SK-N-SH (cell line): ENCODE measurements at regions not wholly inside any gene's neighbourhood (a gene's known extent, or its start where the extent isn't known, plus 50 kb on each side); places are given as distances from the start of the nearest gene placed in this dataset.

Experiments
- EP300 ChIP-seq, 2 experiments: IDR thresholded peaks; 2 replicates each; pipeline versions ENCODE4 v1.4.0 to v1.6.1; 2012; ENCODE audit warnings: borderline replicate concordance in 1 of 2, low read depth in 1 of 2, low read length in 1 of 2
- RAD21 ChIP-seq: IDR thresholded peaks from 2 replicates; pipeline ENCODE4 v1.6.1; 2012; ENCODE audit warnings: mild to moderate bottlenecking, low read length
- TAF1 ChIP-seq: IDR thresholded peaks from 2 replicates; pipeline ENCODE4 v1.6.1; 2012; ENCODE audit warnings: low read depth, mild to moderate bottlenecking, low read length, moderate library complexity, borderline replicate concordance

DNA sequence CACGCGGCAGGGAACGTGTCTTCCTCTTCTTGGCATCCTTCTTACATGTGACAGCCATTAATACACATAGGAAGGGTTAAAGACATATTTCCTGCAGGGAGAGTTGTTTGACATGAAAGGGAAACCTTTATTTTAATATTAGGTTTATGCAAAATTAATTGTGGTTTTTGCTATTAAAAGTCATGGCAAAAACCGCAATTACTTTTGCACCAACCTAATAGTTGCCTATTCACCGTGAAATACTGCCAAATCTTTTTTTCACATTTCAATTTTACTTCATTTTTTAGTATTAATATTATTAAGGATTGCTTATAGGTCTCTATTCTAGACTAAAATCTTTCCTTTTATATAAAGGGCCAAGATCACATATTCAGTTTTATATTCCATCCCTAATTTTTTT, 230.4 kb upstream of the PITX2 start:
- TF ChIP-seq TAF1 (no peak), RAD21 (no peak), EP300 (IDR thresholded peaks at IDR 0.05; ENCODE audit: borderline replicate concordance in 1 of 2, low read depth in 1 of 2, low read length in 1 of 2) (no peak)
